NB4 (cell line): ENCODE measurements at regions not wholly inside any gene's neighbourhood (a gene's known extent, or its start where the extent isn't known, plus 50 kb on each side); places are given as distances from the start of the nearest gene placed in this dataset.

ENCODE experiments used
- DNase-seq: peaks from one replicate; pipeline ENCODE4 v3.0.0; 2010; ENCODE audit warnings: low read depth
- H3K4me3 ChIP-seq: one replicate; pipeline ENCODE4 v1.5.1; 2011; ENCODE audit warnings: mild to moderate bottlenecking, low read depth, low read length, moderate library complexity
- CTCF ChIP-seq: IDR thresholded peaks from one replicate; pipeline ENCODE4 v1.5.1; 2012; ENCODE audit warnings: low read depth, low read length
- MAX ChIP-seq: IDR thresholded peaks from 2 replicates; pipeline ENCODE4 v1.6.1; 2011; ENCODE audit warnings: low read depth, low read length
- MYC ChIP-seq: IDR thresholded peaks from 2 replicates; pipeline ENCODE4 v1.6.1; 2011; ENCODE audit warnings: low read depth, low read length
- POLR2A ChIP-seq: IDR thresholded peaks from 2 replicates; pipeline ENCODE4 v1.6.1; 2011; ENCODE audit warnings: mild to moderate bottlenecking; ENCODE audit not compliant: insufficient read length; ENCODE audit errors: extremely low read depth

- H3K4me3 ChIP-seq = no peak overlapping the region
- TF ChIP-seq MAX (no peak), MYC (no peak), CTCF (no peak), POLR2A (no peak)
- no peak for DNase-seq
Measured at GRCh38 chr2:41705634-41706033, 342.2 kb upstream of the PKDCC start.

GRCh38 chr2:41706286-41706685, 341.5 kb upstream of the PKDCC start:
- H3K4me3 ChIP-seq = no peak overlapping the region
- TF ChIP-seq MYC (no peak), POLR2A (no peak), MAX (no peak), CTCF (no peak)
- DNase-seq = no peak

- H3K4me3 ChIP-seq = no peak overlapping the region
- TF ChIP-seq CTCF (no peak), POLR2A (no peak)
- no peak for DNase-seq
Measured at GRCh38 chr2:41707790-41708451, 339.9 kb upstream of the PKDCC start.

- H3K4me3 ChIP-seq = no peak overlapping the region
- no peak for TF ChIP-seq POLR2A
- no peak for TF ChIP-seq MYC
- no peak for TF ChIP-seq MAX
- no peak for TF ChIP-seq CTCF
- DNase-seq = no peak
Measured at GRCh38 chr2:41709702-41710599, 337.9 kb upstream of the PKDCC start.

GRCh38 chr2:41710944-41711343, 336.9 kb upstream of the PKDCC start:
- H3K4me3 ChIP-seq = no peak overlapping the region
- no peak for DNase-seq
- TF ChIP-seq CTCF = no peak
- TF ChIP-seq POLR2A = no peak
- no peak for TF ChIP-seq MYC
- TF ChIP-seq MAX = no peak
